Neural progenitor cell (in vitro differentiated cells): ENCODE measurements at regions not wholly inside any gene's neighbourhood (a gene's known extent, or its start where the extent isn't known, plus 50 kb on each side); places are given as distances from the start of the nearest gene placed in this dataset.

Source experiments
- DNase-seq: peaks from one replicate; pipeline ENCODE4 v3.0.0-alpha.2; 2016; ENCODE audit warnings: low spot score
- H2AFZ ChIP-seq: fragments of 200-600 bp; sonication (generic); replicated peaks from 2 replicates; pipeline ENCODE4 v1.6.1; 2016; ENCODE audit warnings: antibody characterized with exemption
- H3F3A ChIP-seq: fragments of 200-600 bp; sonication (generic); 2 replicates; pipeline ENCODE4 v1.6.1; 2016; ENCODE audit warnings: antibody characterized with exemption, low read depth
- H3K27ac ChIP-seq: fragments of 200-600 bp; sonication (generic); 2 replicates; pipeline ENCODE4 v1.5.1; 2016; ENCODE audit warnings: mild to moderate bottlenecking
- H3K27me3 ChIP-seq: fragments of 200-600 bp; sonication (generic); 2 replicates; pipeline ENCODE4 v1.6.1; 2016; ENCODE audit warnings: mild to moderate bottlenecking, moderate library complexity
- H3K36me3 ChIP-seq: fragments of 200-600 bp; sonication (generic); 2 replicates; pipeline ENCODE4 v1.5.1; 2016
- H3K4me1 ChIP-seq: fragments of 200-600 bp; sonication (generic); 2 replicates; pipeline ENCODE4 v1.6.1; 2016; ENCODE audit warnings: mixed run types
- H3K4me2 ChIP-seq: fragments of 200-600 bp; sonication (generic); 2 replicates; pipeline ENCODE4 v1.6.1; 2016
- H3K4me3 ChIP-seq: fragments of 200-600 bp; sonication (generic); 2 replicates; pipeline ENCODE4 v1.5.1; 2016
- H3K79me2 ChIP-seq: fragments of 200-600 bp; sonication (generic); 2 replicates; pipeline ENCODE4 v1.6.1; 2016; ENCODE audit warnings: low read depth
- H3K9ac ChIP-seq: fragments of 200-600 bp; sonication (generic); 2 replicates; pipeline ENCODE4 v1.6.1; 2016
- H3K9me3 ChIP-seq: fragments of 200-600 bp; sonication (generic); 2 replicates; pipeline ENCODE4 v1.5.1; 2016; ENCODE audit warnings: low read depth
- H4K20me1 ChIP-seq: fragments of 200-600 bp; sonication (generic); 2 replicates; pipeline ENCODE4 v1.6.1; 2016; ENCODE audit warnings: low read depth
- H3K27ac Mint-ChIP-seq: 3 replicates; pipeline ENCODE4 v1.8.0; 2021; ENCODE audit warnings: mixed read lengths
- H3K27me3 Mint-ChIP-seq: 2 replicates; pipeline ENCODE4 v1.8.0; 2022; ENCODE audit warnings: low read depth, mild to moderate bottlenecking, inconsistent platforms, moderate library complexity, mixed read lengths; ENCODE audit not compliant: insufficient read depth
- H3K36me3 Mint-ChIP-seq: 3 replicates; pipeline ENCODE4 v1.8.0; 2021; ENCODE audit warnings: mixed read lengths
- H3K4me1 Mint-ChIP-seq: 3 replicates; pipeline ENCODE4 v1.8.0; 2021; ENCODE audit warnings: mixed read lengths
- H3K4me3 Mint-ChIP-seq: 3 replicates; pipeline ENCODE4 v1.8.0; 2021; ENCODE audit warnings: mild to moderate bottlenecking, moderate library complexity, mixed read lengths
- H3K9me3 Mint-ChIP-seq: 3 replicates; pipeline ENCODE4 v1.8.0; 2020; ENCODE audit warnings: mixed read lengths
- EZH2 ChIP-seq: fragments of 200-600 bp; sonication (generic); IDR thresholded peaks from 2 replicates; pipeline ENCODE4 v1.6.1; 2017; ENCODE audit warnings: antibody characterized with exemption, mild to moderate bottlenecking, moderate library complexity
- EZH2phosphoT487 ChIP-seq: fragments of 200-600 bp; sonication (generic); IDR thresholded peaks from 2 replicates; pipeline ENCODE4 v1.6.1; 2017; ENCODE audit warnings: antibody characterized with exemption
- TF ChIP-seq, protein P1 (sequence below): fragments of 200-600 bp; sonication (generic); IDR thresholded peaks from 2 replicates; pipeline ENCODE4 v1.5.1; 2017; ENCODE audit warnings: antibody characterized with exemption, mild to moderate bottlenecking

DNA sequence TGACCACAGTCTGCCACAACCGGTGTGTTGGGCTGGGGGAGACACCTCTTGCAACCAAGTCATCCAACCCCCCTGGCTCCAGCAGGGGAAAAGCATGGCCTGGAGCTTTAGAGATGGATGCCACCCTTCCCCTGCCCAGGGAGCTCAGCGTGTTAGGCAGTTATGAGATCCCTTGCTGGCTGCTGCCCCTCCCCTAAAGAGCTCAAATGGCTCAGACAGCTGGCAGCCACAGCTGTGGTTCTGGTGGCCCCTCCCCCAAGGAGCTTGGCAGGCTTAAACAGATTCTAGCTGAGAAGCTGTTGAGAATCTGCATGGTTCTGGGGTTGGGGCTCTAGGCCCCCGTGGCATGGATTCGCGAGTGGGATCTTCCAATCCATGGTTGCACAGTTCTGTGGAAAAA, 64.7 kb downstream of the TEX51 start:
- DNase-seq: no peak
- H3K27me3 ChIP-seq: no peaks in the 10 kb centered on the region
- H3K4me1 ChIP-seq: no peaks in the 10 kb centered on the region
- TF ChIP-seq EZH2 (no peak), EZH2phosphoT487 (no peak)
- TF ChIP-seq, protein P1, sequence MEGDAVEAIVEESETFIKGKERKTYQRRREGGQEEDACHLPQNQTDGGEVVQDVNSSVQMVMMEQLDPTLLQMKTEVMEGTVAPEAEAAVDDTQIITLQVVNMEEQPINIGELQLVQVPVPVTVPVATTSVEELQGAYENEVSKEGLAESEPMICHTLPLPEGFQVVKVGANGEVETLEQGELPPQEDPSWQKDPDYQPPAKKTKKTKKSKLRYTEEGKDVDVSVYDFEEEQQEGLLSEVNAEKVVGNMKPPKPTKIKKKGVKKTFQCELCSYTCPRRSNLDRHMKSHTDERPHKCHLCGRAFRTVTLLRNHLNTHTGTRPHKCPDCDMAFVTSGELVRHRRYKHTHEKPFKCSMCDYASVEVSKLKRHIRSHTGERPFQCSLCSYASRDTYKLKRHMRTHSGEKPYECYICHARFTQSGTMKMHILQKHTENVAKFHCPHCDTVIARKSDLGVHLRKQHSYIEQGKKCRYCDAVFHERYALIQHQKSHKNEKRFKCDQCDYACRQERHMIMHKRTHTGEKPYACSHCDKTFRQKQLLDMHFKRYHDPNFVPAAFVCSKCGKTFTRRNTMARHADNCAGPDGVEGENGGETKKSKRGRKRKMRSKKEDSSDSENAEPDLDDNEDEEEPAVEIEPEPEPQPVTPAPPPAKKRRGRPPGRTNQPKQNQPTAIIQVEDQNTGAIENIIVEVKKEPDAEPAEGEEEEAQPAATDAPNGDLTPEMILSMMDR: no peak
- no peak overlapping the region for H3K4me3 ChIP-seq
- Mint-ChIP-seq H3K27ac (no peak overlapping the region), H3K36me3 (no peaks in the 10 kb centered on the region), H3K9me3 (peaks cover 31% of the 10 kb centered on the region), H3K4me1 (no peaks in the 10 kb centered on the region), H3K4me3 (no peak overlapping the region), H3K27me3 (no peaks in the 10 kb centered on the region)
- H2AFZ ChIP-seq: peak overlapping the region; percentile 10
- H3K27ac ChIP-seq: no peak overlapping the region
- H3K9ac ChIP-seq: no peak overlapping the region
- no peak overlapping the region for H3K4me2 ChIP-seq
- no peaks in the 10 kb centered on the region for H3K79me2 ChIP-seq
- no peaks in the 10 kb centered on the region for H4K20me1 ChIP-seq
- no peaks in the 10 kb centered on the region for H3F3A ChIP-seq
- H3K36me3 ChIP-seq: no peaks in the 10 kb centered on the region
- H3K9me3 ChIP-seq: no peaks in the 10 kb centered on the region

DNA sequence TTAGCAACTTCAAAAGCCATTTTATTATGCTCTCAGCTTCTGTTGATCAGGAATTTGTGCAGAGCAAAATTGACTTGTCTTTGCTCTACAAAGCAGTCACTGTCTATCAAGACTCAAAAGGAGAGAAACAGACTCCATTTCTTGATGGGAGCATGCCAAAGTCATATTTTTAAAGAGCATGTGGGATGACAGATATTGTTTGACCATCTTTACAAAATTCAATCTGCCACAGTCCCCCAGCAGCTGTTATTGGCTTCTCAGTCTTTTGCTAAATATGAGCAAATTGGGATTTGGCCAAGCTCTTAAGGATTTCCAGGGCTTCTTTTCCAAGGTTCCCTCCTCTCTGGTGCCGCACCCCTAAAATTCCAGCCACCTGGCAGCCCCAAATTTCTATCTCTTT, 67.9 kb downstream of the TEX51 start:
- DNase-seq: no peak
- Mint-ChIP-seq H3K9me3 (peaks cover 6% of the 10 kb centered on the region), H3K27ac (no peak overlapping the region), H3K4me1 (peaks cover 4% of the 10 kb centered on the region), H3K27me3 (peaks cover 3% of the 10 kb centered on the region), H3K36me3 (no peaks in the 10 kb centered on the region), H3K4me3 (no peak overlapping the region)
- H3K27ac ChIP-seq: no peak overlapping the region
- H3K27me3 ChIP-seq: peaks cover under 1% of the 10 kb centered on the region
- H3F3A ChIP-seq: no peaks in the 10 kb centered on the region
- TF ChIP-seq EZH2: no peak
- TF ChIP-seq, protein P1: no peak
- TF ChIP-seq EZH2phosphoT487: no peak
- no peaks in the 10 kb centered on the region for H4K20me1 ChIP-seq
- H3K9me3 ChIP-seq: no peaks in the 10 kb centered on the region
- H3K4me3 ChIP-seq: no peak overlapping the region
- H3K4me1 ChIP-seq: peaks cover 7% of the 10 kb centered on the region
- H3K9ac ChIP-seq: no peak overlapping the region
- H3K4me2 ChIP-seq: no peak overlapping the region
- H2AFZ ChIP-seq: no peak overlapping the region
- H3K36me3 ChIP-seq: no peaks in the 10 kb centered on the region
- H3K79me2 ChIP-seq: no peaks in the 10 kb centered on the region

DNA sequence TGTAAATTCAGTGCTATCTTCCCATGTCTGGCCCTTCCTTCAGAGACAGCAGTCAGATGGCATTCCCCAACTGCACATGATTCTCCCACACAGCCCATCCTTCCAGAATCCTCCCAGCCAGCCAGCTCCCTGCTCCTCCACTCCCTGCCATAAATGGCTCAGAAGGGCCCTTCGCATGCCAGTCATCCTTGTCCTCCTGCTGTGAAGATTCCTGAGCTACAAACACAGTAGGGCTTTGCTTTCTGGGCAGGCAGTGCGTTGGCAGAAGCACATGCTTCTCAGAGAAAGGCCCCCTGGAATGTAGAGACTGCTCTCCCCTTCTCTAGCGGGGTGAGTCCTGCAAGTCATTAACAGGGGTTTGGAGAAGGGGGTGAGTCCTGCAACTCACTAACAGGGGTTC, 71.9 kb downstream of the TEX51 start:
- no peak for TF ChIP-seq EZH2
- Mint-ChIP-seq H3K27me3 (peaks cover 10% of the 10 kb centered on the region), H3K36me3 (no peaks in the 10 kb centered on the region), H3K9me3 (peaks cover 2% of the 10 kb centered on the region), H3K27ac (no peak overlapping the region), H3K4me3 (no peak overlapping the region), H3K4me1 (peaks cover 11% of the 10 kb centered on the region)
- Histone ChIP-seq H3K79me2 (no peaks in the 10 kb centered on the region), H3K4me3 (no peak overlapping the region), H3F3A (no peaks in the 10 kb centered on the region), H4K20me1 (no peaks in the 10 kb centered on the region), H3K27me3 (peaks cover 16% of the 10 kb centered on the region), H3K27ac (no peak overlapping the region), H3K9ac (no peak overlapping the region), H3K9me3 (no peaks in the 10 kb centered on the region), H3K36me3 (no peaks in the 10 kb centered on the region), H3K4me1 (peaks cover 7% of the 10 kb centered on the region), H2AFZ (no peak overlapping the region), H3K4me2 (no peak overlapping the region)
- DNase-seq: peak; percentile 56

DNA sequence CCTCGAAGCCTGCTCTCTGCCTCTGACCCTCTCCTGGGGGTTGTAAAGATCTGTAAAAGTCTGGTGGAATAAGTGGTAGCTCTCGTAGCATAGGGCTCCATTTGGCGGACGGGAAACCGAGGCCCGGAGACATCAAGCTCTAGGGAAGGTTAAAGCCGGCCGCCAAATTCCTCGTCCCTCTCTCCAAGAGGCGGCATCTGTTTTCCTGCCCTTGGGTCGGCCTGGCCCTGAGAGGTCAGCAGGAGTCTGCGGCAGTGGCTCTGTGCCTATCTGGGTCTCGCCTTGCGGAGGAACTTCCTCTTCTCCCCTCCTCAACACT, 72.4 kb downstream of the TEX51 start:
- Histone ChIP-seq H3K9ac (no peak overlapping the region), H3K4me2 (no peak overlapping the region), H2AFZ (no peak overlapping the region), H3F3A (no peaks in the 10 kb centered on the region), H3K27ac (no peak overlapping the region), H3K4me3 (no peak overlapping the region), H4K20me1 (no peaks in the 10 kb centered on the region), H3K9me3 (no peaks in the 10 kb centered on the region), H3K79me2 (no peaks in the 10 kb centered on the region), H3K36me3 (no peaks in the 10 kb centered on the region), H3K27me3 (peaks cover 16% of the 10 kb centered on the region), H3K4me1 (peaks cover 10% of the 10 kb centered on the region)
- peaks cover 14% of the 10 kb centered on the region for H3K4me1 Mint-ChIP-seq
- TF ChIP-seq EZH2phosphoT487: no peak
- TF ChIP-seq EZH2: no peak
- TF ChIP-seq, protein P1: no peak
- no peak overlapping the region for H3K4me3 Mint-ChIP-seq
- no peak overlapping the region for H3K27ac Mint-ChIP-seq
- no peaks in the 10 kb centered on the region for H3K36me3 Mint-ChIP-seq
- peaks cover 10% of the 10 kb centered on the region for H3K27me3 Mint-ChIP-seq
- no peaks in the 10 kb centered on the region for H3K9me3 Mint-ChIP-seq
- no peak for DNase-seq
